Mesenchymal stem cell (in vitro differentiated cells and primary cell): ENCODE measurements at regions not wholly inside any gene's neighbourhood (a gene's known extent, or its start where the extent isn't known, plus 50 kb on each side); places are given as distances from the start of the nearest gene placed in this dataset.
"Not testable (repeated sequence)": the region's sequence is repeated elsewhere in the genome, so short reads cannot be mapped to it uniquely, and the experiment has no call there.

Experiments
- DNase-seq: peaks from one replicate; pipeline ENCODE4 v3.0.0-alpha.2; 2013
- H2AFZ ChIP-seq: one replicate; pipeline ENCODE4 v1.6.1; 2013; ENCODE audit warnings: low read depth, mild to moderate bottlenecking, control low read depth, inconsistent platforms, low read length, moderate library complexity
- H2AK5ac ChIP-seq: 2 replicates; pipeline ENCODE4 v1.6.1; 2013; ENCODE audit warnings: low read length, moderate library complexity, mild to moderate bottlenecking, inconsistent platforms; ENCODE audit not compliant: severe bottlenecking
- H2BK120ac ChIP-seq: one replicate; pipeline ENCODE4 v1.6.1; 2013; ENCODE audit warnings: low read depth, mild to moderate bottlenecking, inconsistent platforms, low read length, moderate library complexity
- H2BK12ac ChIP-seq, 2 experiments: one replicate each; pipeline ENCODE4 v1.6.1; 2013; ENCODE audit warnings: inconsistent platforms in 2 of 2, low read length in 2 of 2, mild to moderate bottlenecking in 2 of 2, moderate library complexity in 2 of 2, control low read depth in 1 of 2
- H2BK15ac ChIP-seq: one replicate; pipeline ENCODE4 v1.6.1; 2013; ENCODE audit warnings: mild to moderate bottlenecking, low read depth, inconsistent platforms; ENCODE audit not compliant: poor library complexity, severe bottlenecking
- H2BK5ac ChIP-seq: 2 replicates; pipeline ENCODE4 v1.6.1; 2013; ENCODE audit warnings: low read depth, mild to moderate bottlenecking, low read length, control low read depth, inconsistent platforms; ENCODE audit not compliant: poor library complexity, severe bottlenecking
- H3K14ac ChIP-seq, 2 experiments: one replicate each; pipeline ENCODE4 v1.6.1; 2013; ENCODE audit warnings: inconsistent platforms in 2 of 2, low read length in 2 of 2, control low read depth in 1 of 2, mild to moderate bottlenecking in 1 of 2, moderate library complexity in 1 of 2
- H3K18ac ChIP-seq, 2 experiments: one replicate each; pipeline ENCODE4 v1.6.1; 2013; ENCODE audit warnings: inconsistent platforms in 2 of 2, low read length in 2 of 2, control low read depth in 1 of 2, low read depth in 1 of 2, mild to moderate bottlenecking in 1 of 2
- H3K23ac ChIP-seq, 2 experiments: one replicate each; pipeline ENCODE4 v1.6.1; 2013; ENCODE audit warnings: inconsistent platforms in 2 of 2, low read length in 2 of 2, mild to moderate bottlenecking in 2 of 2, moderate library complexity in 2 of 2, control low read depth in 1 of 2
- H3K27ac ChIP-seq: 2 replicates; pipeline ENCODE4 v1.5.1; 2013; ENCODE audit warnings: mild to moderate bottlenecking, moderate library complexity, low read length, control low read depth, inconsistent platforms; ENCODE audit not compliant: poor library complexity, severe bottlenecking
- H3K27me3 ChIP-seq, 2 experiments: 2 replicates each; pipeline versions ENCODE4 v1.6.1 to v1.7.0; 2013; ENCODE audit warnings: low read length in 2 of 2, mild to moderate bottlenecking in 2 of 2, moderate library complexity in 2 of 2, control low read depth in 1 of 2, inconsistent platforms in 1 of 2; ENCODE audit not compliant: control insufficient read depth in 1 of 2, insufficient read depth in 1 of 2
- H3K36me3 ChIP-seq, 2 experiments: 2 replicates each; pipeline versions ENCODE4 v1.6.1 to v1.7.0; 2013; ENCODE audit warnings: low read length in 2 of 2, control low read depth in 1 of 2, inconsistent platforms in 1 of 2, low read depth in 1 of 2, mild to moderate bottlenecking in 1 of 2; ENCODE audit not compliant: insufficient read depth in 2 of 2, control insufficient read depth in 1 of 2
- H3K4ac ChIP-seq, 2 experiments: one replicate each; pipeline ENCODE4 v1.6.1; 2013; ENCODE audit warnings: inconsistent platforms in 2 of 2, low read length in 2 of 2, mild to moderate bottlenecking in 2 of 2, moderate library complexity in 2 of 2, control low read depth in 1 of 2, low read depth in 1 of 2
- H3K4me1 ChIP-seq: 2 replicates; pipeline ENCODE4 v1.6.1; 2013; ENCODE audit warnings: low read depth, low read length, control low read depth; ENCODE audit not compliant: control insufficient read depth, insufficient read depth
- H3K4me2 ChIP-seq: 2 replicates; pipeline ENCODE4 v1.6.1; 2013; ENCODE audit warnings: low read length, mild to moderate bottlenecking, inconsistent platforms; ENCODE audit not compliant: poor library complexity, severe bottlenecking
- H3K4me3 ChIP-seq, 2 experiments: 2 replicates each; pipeline versions ENCODE4 v1.5.1 to v1.7.0; 2013; ENCODE audit warnings: low read length in 2 of 2, mild to moderate bottlenecking in 2 of 2, control low read depth in 1 of 2, low read depth in 1 of 2; ENCODE audit not compliant: insufficient read depth in 1 of 2
- H3K79me1 ChIP-seq: replicated peaks from 2 replicates; pipeline ENCODE4 v1.6.1; 2013; ENCODE audit warnings: mild to moderate bottlenecking, control low read depth, low read length, inconsistent platforms; ENCODE audit not compliant: poor library complexity, severe bottlenecking
- H3K9ac ChIP-seq: 2 replicates; pipeline ENCODE4 v1.7.0; 2013; ENCODE audit warnings: mild to moderate bottlenecking, low read length, moderate library complexity
- H3K9me3 ChIP-seq: 2 replicates; pipeline ENCODE4 v1.7.0; 2013; ENCODE audit warnings: mild to moderate bottlenecking, low read length; ENCODE audit not compliant: control insufficient read depth
- H4K8ac ChIP-seq: one replicate; pipeline ENCODE4 v1.6.1; 2013; ENCODE audit warnings: inconsistent platforms, mild to moderate bottlenecking, low read length, moderate library complexity
- H4K91ac ChIP-seq: one replicate; pipeline ENCODE4 v1.6.1; 2013; ENCODE audit warnings: mild to moderate bottlenecking, low read length, inconsistent platforms
- WGBS: methylation state at CpG from one replicate; pipeline ENCODE4 v1.1.7; 2013; ENCODE audit warnings: mixed read lengths; 5-methylcytosine and 5-hydroxymethylcytosine counted together

GRCh38 chrX:125577479-125577878 is 257.8 kb downstream of the TEX13C start:
- DNase-seq = no peak
- H3K27ac ChIP-seq = no peak overlapping the region
- H3K27me3 ChIP-seq = no peaks in the 10 kb centered on the region
- H2BK12ac ChIP-seq = no peak overlapping the region
- H3K4ac ChIP-seq = no peak overlapping the region
- WGBS = no CpG with 5 or more reads among the region's 1 CpG
- no peak overlapping the region for H2AK5ac ChIP-seq
- H3K23ac ChIP-seq = no peak overlapping the region
- H2BK15ac ChIP-seq = no peak overlapping the region
- no peak overlapping the region for H3K4me3 ChIP-seq
- no peaks in the 10 kb centered on the region for H3K79me1 ChIP-seq
- no peak overlapping the region for H4K8ac ChIP-seq
- H3K18ac ChIP-seq = no peak overlapping the region
- H3K4me2 ChIP-seq = no peak overlapping the region
- H2BK120ac ChIP-seq = no peak overlapping the region
- no peaks in the 10 kb centered on the region for H3K36me3 ChIP-seq
- no peak overlapping the region for H2AFZ ChIP-seq
- H3K9me3 ChIP-seq = no peaks in the 10 kb centered on the region
- no peaks in the 10 kb centered on the region for H3K4me1 ChIP-seq
- H3K14ac ChIP-seq = no peak overlapping the region
- no peak overlapping the region for H3K9ac ChIP-seq
- no peak overlapping the region for H2BK5ac ChIP-seq
- no peak overlapping the region for H4K91ac ChIP-seq

GRCh38 chrX:125604448-125604847 is 284.8 kb downstream of the TEX13C start:
- Histone ChIP-seq H2AFZ (no peak overlapping the region), H3K36me3 (no peaks in the 10 kb centered on the region), H3K18ac (no peak overlapping the region), H3K27me3 (no peaks in the 10 kb centered on the region), H3K9ac (no peak overlapping the region), H2BK15ac (no peak overlapping the region), H3K23ac (no peak overlapping the region), H3K9me3 (no peaks in the 10 kb centered on the region), H3K79me1 (no peaks in the 10 kb centered on the region), H3K14ac (no peak overlapping the region), H2BK5ac (no peak overlapping the region), H2BK12ac (no peak overlapping the region), H2AK5ac (no peak overlapping the region), H4K8ac (no peak overlapping the region), H2BK120ac (no peak overlapping the region), H3K4ac (no peak overlapping the region), H3K4me2 (no peak overlapping the region), H3K27ac (no peak overlapping the region), H3K4me1 (no peaks in the 10 kb centered on the region), H4K91ac (no peak overlapping the region), H3K4me3 (no peak overlapping the region)
- DNase-seq = no peak

- DNase-seq = no peak
- Histone ChIP-seq H3K27ac (no peak overlapping the region), H3K23ac (no peak overlapping the region), H3K14ac (no peak overlapping the region), H2BK5ac (no peak overlapping the region), H2BK12ac (no peak overlapping the region), H3K9ac (no peak overlapping the region), H4K91ac (no peak overlapping the region), H2BK15ac (no peak overlapping the region), H2AFZ (no peak overlapping the region), H3K79me1 (no peaks in the 10 kb centered on the region), H4K8ac (no peak overlapping the region), H3K4me1 (no peaks in the 10 kb centered on the region), H2AK5ac (no peak overlapping the region), H3K4ac (no peak overlapping the region), H3K4me2 (no peak overlapping the region), H3K9me3 (no peaks in the 10 kb centered on the region), H3K4me3 (no peak overlapping the region), H3K27me3 (no peaks in the 10 kb centered on the region), H3K18ac (no peak overlapping the region), H2BK120ac (no peak overlapping the region), H3K36me3 (no peaks in the 10 kb centered on the region)
- WGBS = 63% methylated on average over 1 of the region's 2 CpGs
These were observed 285.5 kb downstream of the TEX13C start for GRCh38 chrX:125605145-125605544.

- not testable (repeated sequence) for H3K14ac ChIP-seq, H4K8ac ChIP-seq, H3K4me1 ChIP-seq, H4K91ac ChIP-seq, H3K9ac ChIP-seq, H2AFZ ChIP-seq, H2AK5ac ChIP-seq, H3K36me3 ChIP-seq, H2BK15ac ChIP-seq, H3K27me3 ChIP-seq, H3K9me3 ChIP-seq, H3K23ac ChIP-seq, H3K18ac ChIP-seq, DNase-seq, H3K27ac ChIP-seq, H3K4me3 ChIP-seq, H3K4ac ChIP-seq, H2BK12ac ChIP-seq, H2BK120ac ChIP-seq, H3K4me2 ChIP-seq, H2BK5ac ChIP-seq, H3K79me1 ChIP-seq
- 93% methylated on average over 8 of the region's 29 CpGs for WGBS
These were observed 295.1 kb downstream of the TEX13C start for GRCh38 chrX:125614591-125615343.
